ENCODE measurements at regions not wholly inside any gene's neighbourhood (a gene's known extent, or its start where the extent isn't known, plus 50 kb on each side); places are given as distances from the start of the nearest gene placed in this dataset.

DNA sequence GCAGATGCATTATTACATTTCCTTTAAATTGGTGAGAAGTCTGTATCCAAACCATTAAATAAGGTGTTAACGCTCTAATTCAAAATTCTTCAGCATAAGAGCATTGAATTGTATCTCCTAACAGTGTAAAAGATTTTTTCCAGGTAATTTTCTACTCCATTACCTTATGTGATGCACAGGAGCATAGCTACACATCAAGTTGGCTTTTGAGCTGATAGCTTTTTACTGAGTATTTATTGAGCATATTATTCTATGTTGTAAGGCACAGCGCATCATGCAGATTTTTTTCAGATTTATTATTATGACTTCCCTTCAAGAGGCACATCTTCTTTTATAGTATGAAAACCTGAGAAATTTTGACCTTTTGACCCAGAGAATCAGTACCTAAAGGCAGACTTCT lies 270.7 kb upstream of the MIR17HG start:
- TF ChIP-seq, protein P1, sequence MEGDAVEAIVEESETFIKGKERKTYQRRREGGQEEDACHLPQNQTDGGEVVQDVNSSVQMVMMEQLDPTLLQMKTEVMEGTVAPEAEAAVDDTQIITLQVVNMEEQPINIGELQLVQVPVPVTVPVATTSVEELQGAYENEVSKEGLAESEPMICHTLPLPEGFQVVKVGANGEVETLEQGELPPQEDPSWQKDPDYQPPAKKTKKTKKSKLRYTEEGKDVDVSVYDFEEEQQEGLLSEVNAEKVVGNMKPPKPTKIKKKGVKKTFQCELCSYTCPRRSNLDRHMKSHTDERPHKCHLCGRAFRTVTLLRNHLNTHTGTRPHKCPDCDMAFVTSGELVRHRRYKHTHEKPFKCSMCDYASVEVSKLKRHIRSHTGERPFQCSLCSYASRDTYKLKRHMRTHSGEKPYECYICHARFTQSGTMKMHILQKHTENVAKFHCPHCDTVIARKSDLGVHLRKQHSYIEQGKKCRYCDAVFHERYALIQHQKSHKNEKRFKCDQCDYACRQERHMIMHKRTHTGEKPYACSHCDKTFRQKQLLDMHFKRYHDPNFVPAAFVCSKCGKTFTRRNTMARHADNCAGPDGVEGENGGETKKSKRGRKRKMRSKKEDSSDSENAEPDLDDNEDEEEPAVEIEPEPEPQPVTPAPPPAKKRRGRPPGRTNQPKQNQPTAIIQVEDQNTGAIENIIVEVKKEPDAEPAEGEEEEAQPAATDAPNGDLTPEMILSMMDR (IDR thresholded peaks at IDR 0.05): no peak
- TF ChIP-seq POLR2A (IDR thresholded peaks at IDR 0.05) (no peak), EP300 (IDR thresholded peaks at IDR 0.05) (no peak)

Data from ovary (tissue), 3 donors.